ENCODE measurements at regions not wholly inside any gene's neighbourhood (a gene's known extent, or its start where the extent isn't known, plus 50 kb on each side); places are given as distances from the start of the nearest gene placed in this dataset.

- H3K4me3 Mint-ChIP-seq: no peak overlapping the region
- no peaks in the 10 kb centered on the region for H3K36me3 Mint-ChIP-seq (ENCODE audit: low read depth)
- DNase-seq: no peak
These were observed 334.7 kb upstream of the PRMT6 start for GRCh38 chr1:106721790-106722189.

GRCh38 chr1:106722466-106722865 is 334.0 kb upstream of the PRMT6 start:
- H3K36me3 Mint-ChIP-seq (ENCODE audit: low read depth): no peaks in the 10 kb centered on the region
- H3K9me3 Mint-ChIP-seq: no peaks in the 10 kb centered on the region
- H3K27ac Mint-ChIP-seq: no peak overlapping the region
- H3K4me1 Mint-ChIP-seq: no peaks in the 10 kb centered on the region
- H3K4me3 Mint-ChIP-seq: no peak overlapping the region
- no peaks in the 10 kb centered on the region for H3K27me3 Mint-ChIP-seq
- ATAC-seq (no peak), DNase-seq (no peak)

More at GRCh38 chr1:106721790-106722189, 334.7 kb upstream of the PRMT6 start:
- Mint-ChIP-seq H3K9me3 (no peaks in the 10 kb centered on the region), H3K27me3 (no peaks in the 10 kb centered on the region), H3K27ac (no peak overlapping the region), H3K4me1 (no peaks in the 10 kb centered on the region)
- ATAC-seq: no peak

DNA sequence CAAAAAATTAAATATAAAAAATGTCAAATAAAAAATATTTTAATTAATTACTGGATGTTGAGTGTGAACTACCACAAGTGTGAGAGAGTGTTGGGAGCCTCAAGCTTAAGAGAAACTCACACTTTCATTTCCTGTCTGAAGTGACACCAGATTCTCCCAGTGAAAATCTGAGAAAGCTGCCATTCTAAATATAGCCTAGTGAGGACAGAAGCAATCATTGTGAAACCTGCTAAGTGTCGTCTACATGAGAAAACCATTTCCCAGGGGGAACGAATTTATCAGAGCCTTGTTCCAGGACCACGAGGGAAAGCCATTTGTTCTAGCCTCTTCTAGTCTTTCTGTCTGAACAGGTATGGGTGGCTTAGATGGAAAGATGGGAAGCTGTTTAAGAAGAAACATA is 329.3 kb upstream of the PRMT6 start:
- ATAC-seq: no peak
- H3K27me3 Mint-ChIP-seq: no peaks in the 10 kb centered on the region
- no peaks in the 10 kb centered on the region for H3K4me1 Mint-ChIP-seq
- no peak for DNase-seq
- H3K36me3 Mint-ChIP-seq (ENCODE audit: low read depth): no peaks in the 10 kb centered on the region
- H3K9me3 Mint-ChIP-seq: no peaks in the 10 kb centered on the region
- H3K27ac Mint-ChIP-seq: no peak overlapping the region
- no peak overlapping the region for H3K4me3 Mint-ChIP-seq

GRCh38 chr1:106746448-106747085 is 309.9 kb upstream of the PRMT6 start:
- no peak for DNase-seq
- Mint-ChIP-seq H3K27ac (no peak overlapping the region), H3K4me3 (no peak overlapping the region), H3K4me1 (no peaks in the 10 kb centered on the region), H3K36me3 (ENCODE audit: low read depth) (no peaks in the 10 kb centered on the region), H3K9me3 (no peaks in the 10 kb centered on the region), H3K27me3 (no peaks in the 10 kb centered on the region)
- ATAC-seq: no peak

GRCh38 chr1:106747232-106747631 is 309.2 kb upstream of the PRMT6 start:
- DNase-seq: no peak
- Mint-ChIP-seq H3K4me3 (no peak overlapping the region), H3K36me3 (ENCODE audit: low read depth) (no peaks in the 10 kb centered on the region), H3K9me3 (no peaks in the 10 kb centered on the region), H3K27ac (no peak overlapping the region), H3K4me1 (no peaks in the 10 kb centered on the region), H3K27me3 (no peaks in the 10 kb centered on the region)
- no peak for ATAC-seq

DNA sequence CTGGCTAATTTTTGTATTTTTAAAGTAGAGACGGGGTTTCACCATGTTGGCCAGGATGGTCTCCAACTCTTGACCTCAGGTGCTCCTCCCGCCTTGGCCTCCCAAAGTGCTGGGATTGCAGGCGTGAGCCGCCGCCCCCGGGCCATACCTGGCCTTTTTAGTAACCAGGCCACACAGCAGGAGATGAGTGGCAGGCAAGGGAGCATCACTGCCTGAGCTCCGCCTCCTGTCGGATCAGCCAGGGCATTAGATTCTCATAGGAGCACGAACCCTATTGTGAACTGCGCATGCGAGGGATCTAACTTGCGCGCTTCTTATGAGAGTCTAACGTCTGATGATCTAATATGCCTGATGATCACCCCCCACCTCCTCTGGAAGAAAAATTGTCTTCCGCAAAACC is 308.7 kb upstream of the PRMT6 start:
- no peaks in the 10 kb centered on the region for H3K4me1 Mint-ChIP-seq
- no peak for DNase-seq
- H3K36me3 Mint-ChIP-seq (ENCODE audit: low read depth): no peaks in the 10 kb centered on the region
- no peak overlapping the region for H3K27ac Mint-ChIP-seq
- H3K9me3 Mint-ChIP-seq: no peaks in the 10 kb centered on the region
- H3K27me3 Mint-ChIP-seq: no peaks in the 10 kb centered on the region
- no peak for ATAC-seq
- no peak overlapping the region for H3K4me3 Mint-ChIP-seq

- Mint-ChIP-seq H3K4me1 (no peaks in the 10 kb centered on the region), H3K9me3 (no peaks in the 10 kb centered on the region), H3K36me3 (ENCODE audit: low read depth) (no peaks in the 10 kb centered on the region), H3K4me3 (no peak overlapping the region), H3K27ac (no peak overlapping the region), H3K27me3 (no peaks in the 10 kb centered on the region)
- ATAC-seq: no peak
- no peak for DNase-seq
These were observed 307.9 kb upstream of the PRMT6 start for GRCh38 chr1:106748606-106749005.

GRCh38 chr1:106749491-106749890 is 307.0 kb upstream of the PRMT6 start:
- H3K36me3 Mint-ChIP-seq (ENCODE audit: low read depth): no peaks in the 10 kb centered on the region
- no peaks in the 10 kb centered on the region for H3K4me1 Mint-ChIP-seq
- DNase-seq: no peak
- no peak for ATAC-seq
- H3K27me3 Mint-ChIP-seq: no peaks in the 10 kb centered on the region
- no peak overlapping the region for H3K27ac Mint-ChIP-seq
- H3K4me3 Mint-ChIP-seq: no peak overlapping the region
- no peaks in the 10 kb centered on the region for H3K9me3 Mint-ChIP-seq

GRCh38 chr1:106749906-106750305 is 306.6 kb upstream of the PRMT6 start:
- ATAC-seq (no peak), DNase-seq (no peak)
- Mint-ChIP-seq H3K4me1 (no peaks in the 10 kb centered on the region), H3K27ac (no peak overlapping the region), H3K27me3 (no peaks in the 10 kb centered on the region), H3K36me3 (ENCODE audit: low read depth) (no peaks in the 10 kb centered on the region), H3K9me3 (no peaks in the 10 kb centered on the region), H3K4me3 (no peak overlapping the region)

DNA sequence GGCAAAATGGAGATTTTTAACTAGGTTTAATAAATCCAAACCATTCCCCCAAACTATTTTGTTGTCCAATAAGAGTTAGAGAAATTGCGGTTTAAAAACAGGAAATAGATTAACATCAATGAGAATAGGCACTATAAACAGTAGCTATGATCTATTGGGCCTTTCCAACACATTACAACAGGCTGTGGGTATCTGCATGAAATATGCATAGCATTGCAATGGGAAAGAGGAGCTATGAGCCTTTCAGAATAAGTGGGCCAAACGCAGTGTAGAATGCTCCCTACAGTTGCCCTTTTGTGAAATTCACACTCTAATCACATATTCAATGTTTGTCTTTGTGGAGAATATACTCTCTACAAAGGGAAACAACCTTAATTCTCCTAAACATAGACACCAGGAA is 305.5 kb upstream of the PRMT6 start:
- Mint-ChIP-seq H3K9me3 (no peaks in the 10 kb centered on the region), H3K4me3 (no peak overlapping the region), H3K27ac (no peak overlapping the region), H3K27me3 (no peaks in the 10 kb centered on the region), H3K4me1 (no peaks in the 10 kb centered on the region), H3K36me3 (ENCODE audit: low read depth) (no peaks in the 10 kb centered on the region)
- ATAC-seq: no peak
- DNase-seq: no peak

DNA sequence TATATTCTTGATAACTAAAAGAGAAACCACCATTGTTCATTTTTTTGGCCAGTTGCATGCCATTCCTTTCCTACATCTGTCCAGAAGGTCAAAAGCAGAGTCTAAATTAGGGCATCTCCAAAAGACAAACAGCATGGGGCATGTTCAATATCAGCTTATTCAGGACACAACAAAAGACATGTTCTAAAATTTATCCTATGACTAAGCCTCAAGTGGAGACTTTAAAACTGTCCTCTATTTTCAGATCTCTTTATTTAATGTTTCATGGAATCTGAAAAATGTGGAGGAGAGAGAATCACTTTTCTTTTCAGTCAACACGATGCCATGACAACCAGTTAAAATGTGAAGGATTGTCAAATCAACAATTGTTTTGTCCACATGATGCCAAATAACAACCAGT is 303.4 kb upstream of the PRMT6 start:
- Mint-ChIP-seq H3K4me1 (no peaks in the 10 kb centered on the region), H3K4me3 (no peak overlapping the region), H3K9me3 (no peaks in the 10 kb centered on the region), H3K27ac (no peak overlapping the region), H3K27me3 (no peaks in the 10 kb centered on the region), H3K36me3 (ENCODE audit: low read depth) (no peaks in the 10 kb centered on the region)
- ATAC-seq (no peak), DNase-seq (no peak)

DNA sequence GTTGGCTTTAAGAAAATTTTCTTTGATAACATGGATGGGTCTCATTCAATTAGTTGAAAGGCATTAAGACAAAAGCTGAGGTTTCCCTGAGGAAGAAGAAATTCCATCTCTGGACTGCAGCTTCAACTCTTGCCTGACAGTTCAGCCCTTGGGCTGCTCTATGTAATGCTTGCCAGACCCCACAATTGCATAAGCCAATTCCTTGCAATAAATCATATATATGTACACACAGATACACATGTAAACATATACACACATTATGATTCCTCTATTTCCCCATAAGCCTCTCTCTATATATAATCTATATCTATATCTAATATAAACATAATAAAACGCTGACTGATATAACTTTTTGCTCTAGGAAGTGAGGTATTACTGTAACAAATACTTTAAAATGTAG is 301.5 kb upstream of the PRMT6 start:
- Mint-ChIP-seq H3K4me1 (no peaks in the 10 kb centered on the region), H3K36me3 (ENCODE audit: low read depth) (no peaks in the 10 kb centered on the region), H3K4me3 (no peak overlapping the region), H3K27me3 (no peaks in the 10 kb centered on the region), H3K27ac (no peak overlapping the region), H3K9me3 (no peaks in the 10 kb centered on the region)
- ATAC-seq: no peak
- no peak for DNase-seq

GRCh38 chr1:106755682-106756406 is 300.6 kb upstream of the PRMT6 start:
- Mint-ChIP-seq H3K27me3 (no peaks in the 10 kb centered on the region), H3K9me3 (no peaks in the 10 kb centered on the region), H3K4me3 (no peak overlapping the region), H3K4me1 (no peaks in the 10 kb centered on the region), H3K27ac (no peak overlapping the region), H3K36me3 (ENCODE audit: low read depth) (no peaks in the 10 kb centered on the region)
- no peak for DNase-seq
- ATAC-seq: no peak

- Mint-ChIP-seq H3K27ac (no peak overlapping the region), H3K4me3 (no peak overlapping the region), H3K9me3 (no peaks in the 10 kb centered on the region), H3K36me3 (ENCODE audit: low read depth) (no peaks in the 10 kb centered on the region), H3K4me1 (no peaks in the 10 kb centered on the region), H3K27me3 (no peaks in the 10 kb centered on the region)
- DNase-seq: no peak
- ATAC-seq: no peak
These were observed 299.7 kb upstream of the PRMT6 start for GRCh38 chr1:106756752-106757151.

DNA sequence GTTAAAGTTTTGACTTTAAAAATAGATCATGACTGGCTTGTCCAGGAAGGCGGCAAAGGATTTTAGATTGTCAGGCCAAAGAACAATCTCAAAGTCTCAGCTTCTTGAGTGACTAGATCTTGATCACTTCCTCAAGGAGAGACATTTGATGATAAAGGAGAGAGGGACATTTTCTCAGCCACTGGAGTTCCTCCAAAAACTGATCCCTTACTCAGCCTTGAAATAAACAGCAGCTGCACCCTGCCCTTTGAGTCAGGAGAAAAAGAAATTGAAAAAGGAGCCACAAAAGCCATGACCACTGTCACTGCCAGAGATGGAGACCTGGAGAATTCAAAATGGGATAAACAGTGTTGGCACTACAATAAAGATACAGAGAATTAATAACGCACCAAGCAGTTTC is 288.4 kb upstream of the PRMT6 start:
- DNase-seq: no peak
- ATAC-seq: no peak
- Mint-ChIP-seq H3K4me1 (no peaks in the 10 kb centered on the region), H3K27ac (no peak overlapping the region), H3K4me3 (no peak overlapping the region), H3K27me3 (no peaks in the 10 kb centered on the region), H3K36me3 (ENCODE audit: low read depth) (no peaks in the 10 kb centered on the region), H3K9me3 (peaks cover 4% of the 10 kb centered on the region)

DNA sequence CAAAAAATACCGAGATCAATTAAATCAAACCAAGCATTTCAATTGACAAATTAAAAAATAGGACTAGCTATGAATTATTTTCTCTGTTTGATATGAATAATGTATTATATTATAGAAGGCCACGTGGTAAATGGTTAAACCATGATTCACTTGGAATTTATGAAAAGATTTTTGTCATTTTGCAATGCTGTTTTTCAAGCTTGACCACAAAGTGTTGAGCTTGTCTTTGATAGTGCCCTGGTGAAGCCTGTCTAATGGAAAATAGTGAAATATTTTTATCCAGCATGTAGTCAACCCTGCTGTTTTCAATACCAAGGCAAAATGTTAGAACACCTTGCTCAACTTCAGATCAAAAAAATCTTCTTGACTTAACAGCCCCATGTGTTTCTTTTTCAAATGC is 288.0 kb upstream of the PRMT6 start:
- no peak for ATAC-seq
- H3K36me3 Mint-ChIP-seq (ENCODE audit: low read depth): no peaks in the 10 kb centered on the region
- no peak overlapping the region for H3K4me3 Mint-ChIP-seq

More for the DNA sequence above, 288.0 kb upstream of the PRMT6 start:
- Mint-ChIP-seq H3K27me3 (no peaks in the 10 kb centered on the region), H3K27ac (no peak overlapping the region), H3K4me1 (no peaks in the 10 kb centered on the region), H3K9me3 (peaks cover 4% of the 10 kb centered on the region)
- DNase-seq: no peak
